HG03571 (cell line): ENCODE measurements at regions not wholly inside any gene's neighbourhood (a gene's known extent, or its start where the extent isn't known, plus 50 kb on each side); places are given as distances from the start of the nearest gene placed in this dataset.

Experiments used
- ATAC-seq: cut with Tn5 transposase; IDR thresholded peaks from one replicate; pipeline ENCODE4 v1.9.1; 2021; ENCODE audit not compliant: unreplicated experiment

- ATAC-seq: no peak
These were observed 1004.0 kb downstream of the ADGRL3 start for GRCh38 chr4:62204136-62204535.

GRCh38 chr4:62199291-62199810, 999.2 kb downstream of the ADGRL3 start:
- ATAC-seq: no peak

- no peak for ATAC-seq
These were observed 996.2 kb downstream of the ADGRL3 start for GRCh38 chr4:62196338-62196737.

GRCh38 chr4:62194342-62194741, 994.2 kb downstream of the ADGRL3 start:
- ATAC-seq: no peak

GRCh38 chr4:62193761-62194160, 993.6 kb downstream of the ADGRL3 start:
- no peak for ATAC-seq

GRCh38 chr4:62191451-62192240, 991.5 kb downstream of the ADGRL3 start:
- ATAC-seq: no peak

GRCh38 chr4:62170235-62170634, 970.1 kb downstream of the ADGRL3 start:
- no peak for ATAC-seq

GRCh38 chr4:62168681-62169080, 968.6 kb downstream of the ADGRL3 start:
- ATAC-seq: no peak

GRCh38 chr4:62162606-62163005, 962.5 kb downstream of the ADGRL3 start:
- ATAC-seq: no peak

- ATAC-seq: no peak
These were observed 961.3 kb downstream of the ADGRL3 start for GRCh38 chr4:62161446-62161845.

GRCh38 chr4:62159876-62160275, 959.8 kb downstream of the ADGRL3 start:
- no peak for ATAC-seq

GRCh38 chr4:62159306-62159705, 959.2 kb downstream of the ADGRL3 start:
- ATAC-seq: no peak

- ATAC-seq: no peak
These were observed 956.1 kb downstream of the ADGRL3 start for GRCh38 chr4:62156205-62156604.

GRCh38 chr4:62145276-62145675, 945.1 kb downstream of the ADGRL3 start:
- no peak for ATAC-seq

GRCh38 chr4:62144431-62144830, 944.3 kb downstream of the ADGRL3 start:
- no peak for ATAC-seq

GRCh38 chr4:62135565-62136156, 935.5 kb downstream of the ADGRL3 start:
- no peak for ATAC-seq

- ATAC-seq: no peak
These were observed 933.9 kb downstream of the ADGRL3 start for GRCh38 chr4:62133977-62134376.

- ATAC-seq: no peak
These were observed 933.2 kb downstream of the ADGRL3 start for GRCh38 chr4:62133101-62133897.

- no peak for ATAC-seq
These were observed 930.9 kb downstream of the ADGRL3 start for GRCh38 chr4:62131049-62131448.

- ATAC-seq: no peak
These were observed 930.5 kb downstream of the ADGRL3 start for GRCh38 chr4:62130637-62131036.

GRCh38 chr4:62130230-62130629, 930.1 kb downstream of the ADGRL3 start:
- no peak for ATAC-seq
